A549 (cell line): ENCODE measurements at regions not wholly inside any gene's neighbourhood (a gene's known extent, or its start where the extent isn't known, plus 50 kb on each side); places are given as distances from the start of the nearest gene placed in this dataset.

ENCODE experiments used
- ATAC-seq, 2 experiments: fragments of 200-7000 bp in 1 of 2; fragments of >200 bp in 1 of 2; cut with Nextera tagmentation in 1 of 2; cut with Tn5 transposase in 1 of 2; 3 replicates each; pipeline versions ENCODE4 v1.8.0 to v1.9.1; 2018 to 2020; ENCODE audit warnings: mild to moderate bottlenecking in 1 of 2, moderate library complexity in 1 of 2
- CTCF ChIA-PET: fragments of 300-600 bp; sonication (Branson Sonifier 250); formaldehyde crosslinking; extraction: SDS; loops from one replicate; lab custom pipeline; 2021; ENCODE audit warnings: antibody characterized with exemption, inconsistent platforms; lab: Yijun Ruan, JAX
- POLR2A ChIA-PET: fragments of 350-600 bp; formaldehyde crosslinking; extraction: SDS; loops from one replicate; lab custom pipeline; 2021; ENCODE audit warnings: antibody characterized with exemption, inconsistent platforms; lab: Yijun Ruan, JAX
- DNase-seq, 2 experiments: peaks; one replicate each; pipeline versions ENCODE4 v3.0.0 to v3.0.0-alpha.2; 2011 to 2016; ENCODE audit warnings: low read depth in 1 of 2, low spot score in 1 of 2
- FAIRE-seq: peaks from 2 replicates; lab custom pipeline; 2011; peaks lifted over from hg19 to GRCh38; lab: Jason Lieb, UNC
- H3K27ac ChIP-seq, 2 experiments: fragments of >200 bp; sonication (Bioruptor Twin); formaldehyde crosslinking; 3 replicates each; pipeline ENCODE4 v1.5.1; 2016 to 2017
- H3K4me1 ChIP-seq: fragments of >200 bp; sonication (Bioruptor Twin); formaldehyde crosslinking; 3 replicates; pipeline ENCODE4 v1.6.1; 2016
- H3K4me2 ChIP-seq: fragments of >200 bp; sonication (Bioruptor Twin); formaldehyde crosslinking; 3 replicates; pipeline ENCODE4 v1.6.1; 2016
- H3K4me3 ChIP-seq: fragments of >200 bp; sonication (Bioruptor Twin); formaldehyde crosslinking; 3 replicates; pipeline ENCODE4 v1.5.1; 2016
- H3K9me3 ChIP-seq: fragments of >200 bp; sonication (Bioruptor Twin); formaldehyde crosslinking; 3 replicates; pipeline ENCODE4 v1.6.1; 2016
- BHLHE40 ChIP-seq: IDR thresholded peaks from 2 replicates; pipeline ENCODE4 v1.6.1; 2012; ENCODE audit warnings: low read depth, low read length, inconsistent platforms
- CBX2 ChIP-seq: fragments of 200-600 bp; sonication (generic); IDR thresholded peaks from 2 replicates; pipeline ENCODE4 v1.6.1; 2016; ENCODE audit warnings: low read depth, mild to moderate bottlenecking, borderline replicate concordance
- CBX8 ChIP-seq: fragments of 200-600 bp; sonication (generic); IDR thresholded peaks from 2 replicates; pipeline ENCODE4 v1.6.1; 2016
- CEBPB ChIP-seq, 2 experiments: fragments of >200 bp in 1 of 2; sonication (Bioruptor Twin) in 1 of 2; formaldehyde crosslinking in 1 of 2; IDR thresholded peaks; 2 replicates each; pipeline ENCODE4 v1.6.1; 2012 to 2016
- CHD2 ChIP-seq: fragments of 150-350 bp; IDR thresholded peaks from 2 replicates; pipeline ENCODE4 v1.6.1; 2014; ENCODE audit warnings: low read length; ENCODE audit not compliant: partially characterized antibody
- HOXA7 ChIP-seq: fragments of 250-450 bp; sonication (Bioruptor Pico); IDR thresholded peaks from 2 replicates; pipeline ENCODE4 v1.5.0; 2020; ENCODE audit warnings: mild to moderate bottlenecking, moderate library complexity
- HOXB5 ChIP-seq: fragments of 250-450 bp; sonication (Bioruptor Pico); IDR thresholded peaks from 2 replicates; pipeline ENCODE4 v1.5.0; 2020; ENCODE audit warnings: mild to moderate bottlenecking, moderate library complexity
- JUNB ChIP-seq: fragments of >200 bp; sonication (Bioruptor Twin); formaldehyde crosslinking; IDR thresholded peaks from 2 replicates; pipeline ENCODE4 v1.6.1; 2016
- KDM1A ChIP-seq: fragments of 200-600 bp; sonication (generic); IDR thresholded peaks from 2 replicates; pipeline ENCODE4 v1.6.1; 2016; ENCODE audit warnings: low read depth, mild to moderate bottlenecking
- KDM5A ChIP-seq: fragments of 200-600 bp; sonication (generic); IDR thresholded peaks from 2 replicates; pipeline ENCODE4 v1.6.1; 2016; ENCODE audit warnings: antibody characterized with exemption, mild to moderate bottlenecking
- MAFK ChIP-seq: fragments of 450-650 bp; IDR thresholded peaks from 2 replicates; pipeline ENCODE4 v1.6.1; 2014; ENCODE audit not compliant: partially characterized antibody
- NFE2L2 ChIP-seq: fragments of 150-350 bp; conservative IDR thresholded peaks from 2 replicates; pipeline ENCODE4 v1.6.1; 2014; ENCODE audit warnings: low read length
- PHF8 ChIP-seq: fragments of 200-600 bp; sonication (generic); IDR thresholded peaks from 2 replicates; pipeline ENCODE4 v1.6.1; 2016; ENCODE audit warnings: low read depth, mild to moderate bottlenecking, antibody characterized with exemption, moderate library complexity, borderline replicate concordance
- RAD21 ChIP-seq, 2 experiments: fragments of >200 bp in 1 of 2; sonication (Bioruptor Twin) in 1 of 2; formaldehyde crosslinking in 1 of 2; IDR thresholded peaks in 1 of 2; conservative IDR thresholded peaks in 1 of 2; 2 replicates in 1 of 2; 3 replicates in 1 of 2; pipeline ENCODE4 v1.6.1; 2012 to 2018; ENCODE audit warnings: inconsistent platforms in 1 of 2
- RARB ChIP-seq: fragments of 250-450 bp; sonication (Bioruptor Pico); IDR thresholded peaks from 2 replicates; pipeline ENCODE4 v1.8.0; 2021; ENCODE audit warnings: mild to moderate bottlenecking, moderate library complexity
- RCOR1 ChIP-seq: fragments of 150-350 bp; IDR thresholded peaks from 2 replicates; pipeline ENCODE4 v1.6.1; 2014; ENCODE audit warnings: antibody characterized with exemption, low read length, low read depth
- SMC3 ChIP-seq: fragments of >200 bp; sonication (Bioruptor Twin); formaldehyde crosslinking; IDR thresholded peaks from 3 replicates; pipeline ENCODE4 v1.6.1; 2018; ENCODE audit warnings: inconsistent platforms
- TP53 ChIP-seq: fragments of 250-450 bp; sonication (Bioruptor Pico); IDR thresholded peaks from 2 replicates; pipeline ENCODE4 v1.5.0; 2021; ENCODE audit warnings: mild to moderate bottlenecking, moderate library complexity
- ZC3H11A ChIP-seq: fragments of 450-650 bp; IDR thresholded peaks from 2 replicates; pipeline ENCODE4 v1.6.1; 2014; ENCODE audit warnings: antibody characterized with exemption, mild to moderate bottlenecking
- ZFP36 ChIP-seq: fragments of 450-650 bp; IDR thresholded peaks from 2 replicates; pipeline ENCODE4 v1.6.1; 2014; ENCODE audit warnings: borderline replicate concordance; ENCODE audit not compliant: partially characterized antibody
- ZNF302 ChIP-seq: fragments of 250-450 bp; sonication (Bioruptor Pico); IDR thresholded peaks from 2 replicates; pipeline ENCODE4 v1.9.0; 2021; ENCODE audit warnings: inconsistent platforms, mild to moderate bottlenecking, moderate library complexity
- ZSCAN20 ChIP-seq: fragments of 250-450 bp; sonication (Bioruptor Pico); IDR thresholded peaks from 2 replicates; pipeline ENCODE4 v1.8.0; 2022; ENCODE audit warnings: mild to moderate bottlenecking, moderate library complexity
- WGBS: methylation state at CpG from one replicate; pipeline ENCODE4 v1.1.6; 2017; ENCODE audit errors: missing lambda C conversion rate; 5-methylcytosine and 5-hydroxymethylcytosine counted together
- TF ChIP-seq, protein P1 (sequence below): fragments of 200-600 bp; sonication (generic); IDR thresholded peaks from 2 replicates; pipeline ENCODE4 v1.6.1; 2016; ENCODE audit warnings: antibody characterized with exemption, mild to moderate bottlenecking, moderate library complexity
- TF ChIP-seq, protein P2 (sequence below): fragments of >200 bp; sonication (Bioruptor Twin); formaldehyde crosslinking; IDR thresholded peaks from 3 replicates; pipeline ENCODE4 v1.5.1; 2016
- TF ChIP-seq, protein P3 (sequence below): fragments of 250-450 bp; sonication (Bioruptor Pico); IDR thresholded peaks from 2 replicates; pipeline ENCODE4 v1.5.0; 2021; ENCODE audit warnings: mild to moderate bottlenecking, moderate library complexity, borderline replicate concordance
- TF ChIP-seq, protein P4 (sequence below): fragments of 250-450 bp; sonication (Bioruptor Pico); IDR thresholded peaks from 2 replicates; pipeline ENCODE4 v1.5.0; 2020; ENCODE audit warnings: low read depth, mild to moderate bottlenecking, moderate library complexity

DNA sequence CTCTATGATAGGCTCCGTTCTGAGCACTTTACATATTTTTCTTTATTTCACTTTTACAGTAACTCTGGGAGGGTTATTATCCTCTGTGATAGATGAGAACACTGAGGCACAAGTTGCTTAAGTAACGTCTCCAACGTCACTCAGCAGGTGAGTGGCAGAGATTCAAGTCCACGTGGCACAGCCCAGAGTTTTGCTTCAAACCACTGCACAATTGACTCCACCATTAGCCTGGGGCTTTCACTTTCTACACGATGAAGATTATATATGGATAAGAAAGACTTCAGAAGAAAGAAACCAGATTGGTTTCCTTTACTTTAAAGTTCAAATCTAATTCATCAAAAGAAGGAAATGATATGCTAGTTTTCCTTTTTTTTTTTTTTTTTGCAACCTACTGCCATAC lies 245.9 kb downstream of the SYK start:
- Histone ChIP-seq H3K4me1 (peaks cover 8% of the 10 kb centered on the region; the same call in 1 of the 3 replicates), H3K4me2 (no peak overlapping the region), H3K27ac (no peak overlapping the region), H3K4me3 (no peak overlapping the region), H3K9me3 (no peaks in the 10 kb centered on the region)
- CTCF ChIA-PET = no interaction called here
- POLR2A ChIA-PET = no interaction called here
- 67% methylated on average over 5 of the region's 5 CpGs for WGBS
- FAIRE-seq (no peak), DNase-seq (no peak), ATAC-seq (no peak)
- no peak for TF ChIP-seq CEBPB (IDR thresholded peaks at IDR 0.05)
- no peak for TF ChIP-seq BHLHE40
- TF ChIP-seq, protein P1, sequence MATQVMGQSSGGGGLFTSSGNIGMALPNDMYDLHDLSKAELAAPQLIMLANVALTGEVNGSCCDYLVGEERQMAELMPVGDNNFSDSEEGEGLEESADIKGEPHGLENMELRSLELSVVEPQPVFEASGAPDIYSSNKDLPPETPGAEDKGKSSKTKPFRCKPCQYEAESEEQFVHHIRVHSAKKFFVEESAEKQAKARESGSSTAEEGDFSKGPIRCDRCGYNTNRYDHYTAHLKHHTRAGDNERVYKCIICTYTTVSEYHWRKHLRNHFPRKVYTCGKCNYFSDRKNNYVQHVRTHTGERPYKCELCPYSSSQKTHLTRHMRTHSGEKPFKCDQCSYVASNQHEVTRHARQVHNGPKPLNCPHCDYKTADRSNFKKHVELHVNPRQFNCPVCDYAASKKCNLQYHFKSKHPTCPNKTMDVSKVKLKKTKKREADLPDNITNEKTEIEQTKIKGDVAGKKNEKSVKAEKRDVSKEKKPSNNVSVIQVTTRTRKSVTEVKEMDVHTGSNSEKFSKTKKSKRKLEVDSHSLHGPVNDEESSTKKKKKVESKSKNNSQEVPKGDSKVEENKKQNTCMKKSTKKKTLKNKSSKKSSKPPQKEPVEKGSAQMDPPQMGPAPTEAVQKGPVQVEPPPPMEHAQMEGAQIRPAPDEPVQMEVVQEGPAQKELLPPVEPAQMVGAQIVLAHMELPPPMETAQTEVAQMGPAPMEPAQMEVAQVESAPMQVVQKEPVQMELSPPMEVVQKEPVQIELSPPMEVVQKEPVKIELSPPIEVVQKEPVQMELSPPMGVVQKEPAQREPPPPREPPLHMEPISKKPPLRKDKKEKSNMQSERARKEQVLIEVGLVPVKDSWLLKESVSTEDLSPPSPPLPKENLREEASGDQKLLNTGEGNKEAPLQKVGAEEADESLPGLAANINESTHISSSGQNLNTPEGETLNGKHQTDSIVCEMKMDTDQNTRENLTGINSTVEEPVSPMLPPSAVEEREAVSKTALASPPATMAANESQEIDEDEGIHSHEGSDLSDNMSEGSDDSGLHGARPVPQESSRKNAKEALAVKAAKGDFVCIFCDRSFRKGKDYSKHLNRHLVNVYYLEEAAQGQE = no peak
- TF ChIP-seq ZC3H11A = no peak
- TF ChIP-seq KDM5A = no peak
- no peak for TF ChIP-seq TP53 (CRISPR knock-in tag)
- no peak for TF ChIP-seq KDM1A
- no peak for TF ChIP-seq MAFK
- TF ChIP-seq, protein P2, sequence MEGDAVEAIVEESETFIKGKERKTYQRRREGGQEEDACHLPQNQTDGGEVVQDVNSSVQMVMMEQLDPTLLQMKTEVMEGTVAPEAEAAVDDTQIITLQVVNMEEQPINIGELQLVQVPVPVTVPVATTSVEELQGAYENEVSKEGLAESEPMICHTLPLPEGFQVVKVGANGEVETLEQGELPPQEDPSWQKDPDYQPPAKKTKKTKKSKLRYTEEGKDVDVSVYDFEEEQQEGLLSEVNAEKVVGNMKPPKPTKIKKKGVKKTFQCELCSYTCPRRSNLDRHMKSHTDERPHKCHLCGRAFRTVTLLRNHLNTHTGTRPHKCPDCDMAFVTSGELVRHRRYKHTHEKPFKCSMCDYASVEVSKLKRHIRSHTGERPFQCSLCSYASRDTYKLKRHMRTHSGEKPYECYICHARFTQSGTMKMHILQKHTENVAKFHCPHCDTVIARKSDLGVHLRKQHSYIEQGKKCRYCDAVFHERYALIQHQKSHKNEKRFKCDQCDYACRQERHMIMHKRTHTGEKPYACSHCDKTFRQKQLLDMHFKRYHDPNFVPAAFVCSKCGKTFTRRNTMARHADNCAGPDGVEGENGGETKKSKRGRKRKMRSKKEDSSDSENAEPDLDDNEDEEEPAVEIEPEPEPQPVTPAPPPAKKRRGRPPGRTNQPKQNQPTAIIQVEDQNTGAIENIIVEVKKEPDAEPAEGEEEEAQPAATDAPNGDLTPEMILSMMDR = no peak
- TF ChIP-seq RCOR1 = no peak
- TF ChIP-seq, protein P3, sequence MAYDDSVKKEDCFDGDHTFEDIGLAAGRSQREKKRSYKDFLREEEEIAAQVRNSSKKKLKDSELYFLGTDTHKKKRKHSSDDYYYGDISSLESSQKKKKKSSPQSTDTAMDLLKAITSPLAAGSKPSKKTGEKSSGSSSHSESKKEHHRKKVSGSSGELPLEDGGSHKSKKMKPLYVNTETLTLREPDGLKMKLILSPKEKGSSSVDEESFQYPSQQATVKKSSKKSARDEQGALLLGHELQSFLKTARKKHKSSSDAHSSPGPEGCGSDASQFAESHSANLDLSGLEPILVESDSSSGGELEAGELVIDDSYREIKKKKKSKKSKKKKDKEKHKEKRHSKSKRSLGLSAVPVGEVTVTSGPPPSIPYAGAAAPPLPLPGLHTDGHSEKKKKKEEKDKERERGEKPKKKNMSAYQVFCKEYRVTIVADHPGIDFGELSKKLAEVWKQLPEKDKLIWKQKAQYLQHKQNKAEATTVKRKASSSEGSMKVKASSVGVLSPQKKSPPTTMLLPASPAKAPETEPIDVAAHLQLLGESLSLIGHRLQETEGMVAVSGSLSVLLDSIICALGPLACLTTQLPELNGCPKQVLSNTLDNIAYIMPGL (CRISPR knock-in tag) = no peak
- no peak for TF ChIP-seq CBX8
- no peak for TF ChIP-seq SMC3
- no peak for TF ChIP-seq PHF8
- TF ChIP-seq NFE2L2 = no peak
- no peak for TF ChIP-seq JUNB

DNA sequence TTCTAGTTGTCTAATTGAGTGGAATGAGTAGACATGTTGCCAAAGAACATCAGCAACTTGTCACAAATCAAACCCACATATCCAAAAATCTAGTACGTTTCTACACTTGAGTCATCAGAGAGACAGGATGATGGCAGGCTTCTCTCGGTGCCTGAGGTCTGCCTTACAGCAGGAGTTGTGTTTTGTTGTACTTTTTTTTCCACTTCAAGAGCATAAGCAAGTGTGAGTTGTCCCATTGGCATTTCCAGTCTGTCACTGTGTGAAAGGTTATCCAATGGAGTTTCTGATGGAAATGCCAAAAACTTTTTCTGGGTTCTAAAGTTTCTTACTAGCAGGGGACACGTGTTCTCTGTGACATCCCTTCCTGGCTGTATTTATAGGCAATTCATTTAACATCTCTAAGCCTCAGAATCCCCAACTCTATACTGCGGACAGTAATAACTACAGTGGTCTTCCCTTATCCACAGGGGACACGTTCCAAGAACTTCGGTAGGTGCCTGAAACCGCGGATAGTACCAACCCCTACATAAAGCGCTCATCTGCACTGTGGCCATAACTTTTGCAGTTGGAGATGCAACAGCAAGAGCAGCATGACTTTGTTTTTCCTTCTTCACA lies 246.5 kb downstream of the SYK start:
- H3K4me3 ChIP-seq = no peak overlapping the region
- ATAC-seq (no peak), DNase-seq (no peak), FAIRE-seq (no peak)
- peaks cover 8% of the 10 kb centered on the region; the same call in 1 of the 3 replicates for H3K4me1 ChIP-seq
- ChIA-PET POLR2A (no interaction called here), CTCF (interaction anchor here (0.9 kb wide), 1 partner anchor 11 kb away, joined by 3 read pairs; no protein-coding TSS in a partner anchor)
- WGBS = 68% methylated on average over 9 of the region's 9 CpGs
- no peak for TF ChIP-seq CHD2
- TF ChIP-seq RCOR1 = no peak
- no peak for TF ChIP-seq ZFP36
- no peak for TF ChIP-seq ZNF302
- TF ChIP-seq RAD21 (conservative IDR thresholded peaks at IDR 0.05 in 1 of 2, IDR thresholded peaks at IDR 0.05 in 1 of 2) = no peak
- TF ChIP-seq HOXB5 = no peak
- TF ChIP-seq HOXA7 (CRISPR knock-in tag) = no peak
- TF ChIP-seq, protein P2 = no peak
- TF ChIP-seq, protein P4, sequence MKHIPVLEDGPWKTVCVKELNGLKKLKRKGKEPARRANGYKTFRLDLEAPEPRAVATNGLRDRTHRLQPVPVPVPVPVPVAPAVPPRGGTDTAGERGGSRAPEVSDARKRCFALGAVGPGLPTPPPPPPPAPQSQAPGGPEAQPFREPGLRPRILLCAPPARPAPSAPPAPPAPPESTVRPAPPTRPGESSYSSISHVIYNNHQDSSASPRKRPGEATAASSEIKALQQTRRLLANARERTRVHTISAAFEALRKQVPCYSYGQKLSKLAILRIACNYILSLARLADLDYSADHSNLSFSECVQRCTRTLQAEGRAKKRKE (CRISPR knock-in tag) = no peak
- no peak for TF ChIP-seq ZSCAN20 (CRISPR knock-in tag)
- no peak for TF ChIP-seq CBX2
- no peak for TF ChIP-seq RARB (CRISPR knock-in tag)
- H3K4me2 ChIP-seq = 0 out of 3 replicates have a peak overlapping the region, but pooled peaks have one; percentile 5
- no peaks in the 10 kb centered on the region for H3K9me3 ChIP-seq
- no peak overlapping the region for H3K27ac ChIP-seq
